T-helper 2 cell treated with Interferon-gamma antibody and Interleukin-4, amounts not matched to agents 5 μg/mL and 100 μg/mL, for 36 hours (primary cell): ENCODE measurements at regions not wholly inside any gene's neighbourhood (a gene's known extent, or its start where the extent isn't known, plus 50 kb on each side); places are given as distances from the start of the nearest gene placed in this dataset.
"Not testable (repeated sequence)": the region's sequence is repeated elsewhere in the genome, so short reads cannot be mapped to it uniquely, and the experiment has no call there.

Experiments
- DNase-seq: peaks from one replicate; pipeline ENCODE4 v3.0.0; 2021; ENCODE audit warnings: low spot score
- H3K27ac Mint-ChIP-seq: one replicate; pipeline ENCODE4 v1.8.0; 2021; ENCODE audit warnings: mild to moderate bottlenecking, mixed read lengths
- H3K27me3 Mint-ChIP-seq: one replicate; pipeline ENCODE4 v1.8.0; 2021; ENCODE audit warnings: low read depth, mixed read lengths
- H3K36me3 Mint-ChIP-seq: one replicate; pipeline ENCODE4 v1.8.0; 2021; ENCODE audit warnings: low read depth, mixed read lengths
- H3K4me1 Mint-ChIP-seq: one replicate; pipeline ENCODE4 v1.8.0; 2021; ENCODE audit warnings: low read depth, mixed read lengths
- H3K4me3 Mint-ChIP-seq: one replicate; pipeline ENCODE4 v1.8.0; 2022; ENCODE audit warnings: mild to moderate bottlenecking, moderate library complexity, mixed read lengths
- H3K9me3 Mint-ChIP-seq: one replicate; pipeline ENCODE4 v1.8.0; 2021; ENCODE audit warnings: mixed read lengths

DNA sequence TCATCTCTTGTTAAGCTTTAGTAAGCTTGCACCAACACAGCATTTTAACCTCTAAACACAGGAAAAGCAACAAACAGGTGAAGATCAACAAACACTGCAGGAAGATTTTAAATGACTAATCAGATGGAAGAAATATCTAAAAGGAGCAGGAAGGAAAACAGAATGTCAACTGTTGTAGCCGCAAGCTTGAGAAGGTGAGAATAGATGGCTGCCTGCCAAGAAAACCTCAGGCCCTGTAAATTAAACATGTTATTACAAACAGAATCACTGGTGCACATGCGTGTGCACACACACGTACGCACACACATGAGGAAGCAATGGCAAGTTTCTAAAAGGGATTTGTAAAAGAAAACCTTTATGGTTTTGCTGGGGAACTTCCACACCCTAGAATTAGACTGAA, 257.8 kb upstream of the GALNT5 start:
- Mint-ChIP-seq H3K4me1 (no peaks in the 10 kb centered on the region), H3K36me3 (no peaks in the 10 kb centered on the region), H3K27me3 (no peaks in the 10 kb centered on the region), H3K4me3 (no peak overlapping the region), H3K27ac (no peak overlapping the region), H3K9me3 (no peaks in the 10 kb centered on the region)
- no peak for DNase-seq

DNA sequence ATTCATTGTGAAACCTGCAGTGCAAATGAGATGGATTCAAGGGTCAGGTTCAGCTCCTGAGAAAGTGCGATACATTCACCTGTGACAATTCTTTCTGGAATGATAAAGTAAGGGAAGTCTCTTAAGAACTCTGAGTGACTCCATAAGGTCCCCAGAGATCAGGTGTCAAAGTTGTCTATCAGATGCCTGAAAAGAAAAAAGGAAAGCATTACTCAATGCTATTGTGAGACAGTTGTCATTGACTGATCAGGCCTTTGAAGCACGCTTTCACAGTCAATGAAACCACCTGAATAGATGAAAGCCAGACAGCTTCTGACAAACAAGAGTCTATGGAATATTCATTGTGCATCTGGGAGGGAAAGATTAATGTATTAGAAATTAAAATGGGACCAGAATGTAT, 252.7 kb upstream of the GALNT5 start:
- DNase-seq, result no peak

GRCh38 chr2:157015015-157015575, 242.4 kb upstream of the GALNT5 start:
- no peaks in the 10 kb centered on the region for H3K4me1 Mint-ChIP-seq
- H3K27me3 Mint-ChIP-seq, result peaks cover 5% of the 10 kb centered on the region
- no peaks in the 10 kb centered on the region for H3K36me3 Mint-ChIP-seq
- no peak overlapping the region for H3K4me3 Mint-ChIP-seq
- no peak overlapping the region for H3K27ac Mint-ChIP-seq
- no peak for DNase-seq
- no peaks in the 10 kb centered on the region for H3K9me3 Mint-ChIP-seq

More for the DNA sequence above, 252.7 kb upstream of the GALNT5 start:
- no peak overlapping the region for H3K27ac Mint-ChIP-seq
- H3K4me3 Mint-ChIP-seq, result no peak overlapping the region
- H3K9me3 Mint-ChIP-seq, result no peaks in the 10 kb centered on the region
- H3K36me3 Mint-ChIP-seq, result no peaks in the 10 kb centered on the region
- H3K27me3 Mint-ChIP-seq, result no peaks in the 10 kb centered on the region
- H3K4me1 Mint-ChIP-seq, result no peaks in the 10 kb centered on the region

DNA sequence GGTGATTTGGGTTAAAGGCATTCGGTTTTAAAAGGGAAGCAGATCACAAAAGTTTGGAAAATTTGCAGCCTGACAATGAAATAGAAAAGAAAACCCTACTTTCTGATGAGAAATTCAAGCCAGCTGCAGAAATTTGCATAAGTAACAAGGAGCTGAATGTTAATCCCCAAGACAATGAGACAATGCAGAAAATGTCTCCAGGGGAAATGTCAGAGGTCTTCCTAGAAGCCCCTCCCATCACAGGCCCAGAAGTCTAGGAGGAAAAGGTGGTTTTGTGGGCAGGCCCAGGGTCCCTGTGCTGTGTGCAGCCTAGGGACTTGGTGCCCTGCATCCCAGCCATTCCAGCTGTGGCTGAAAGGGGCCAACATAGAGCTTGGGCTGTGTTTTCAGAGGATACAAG, 234.2 kb upstream of the GALNT5 start:
- not testable (repeated sequence) for H3K4me3 Mint-ChIP-seq, H3K27me3 Mint-ChIP-seq, H3K36me3 Mint-ChIP-seq, H3K27ac Mint-ChIP-seq, DNase-seq, H3K9me3 Mint-ChIP-seq, H3K4me1 Mint-ChIP-seq

DNA sequence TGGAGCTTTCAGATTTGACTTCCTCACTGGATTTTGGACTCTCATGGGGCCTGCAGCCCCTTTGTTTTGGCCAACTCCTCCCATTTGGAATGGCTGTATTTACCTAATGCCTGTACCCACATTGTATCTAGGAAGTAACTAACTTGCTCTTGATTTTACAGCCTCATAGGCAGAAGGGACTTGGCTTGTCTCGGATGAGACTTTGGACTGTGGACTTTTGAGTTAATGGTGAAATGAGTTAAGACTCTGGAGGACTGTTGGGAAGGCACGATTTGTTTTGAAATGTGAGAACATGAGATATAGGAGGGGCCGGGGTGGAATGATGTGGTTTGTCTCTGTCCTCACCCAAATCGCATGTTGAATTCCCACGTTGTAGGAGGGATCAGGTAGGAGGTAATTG, 233.4 kb upstream of the GALNT5 start:
- H3K36me3 Mint-ChIP-seq, result no peaks in the 10 kb centered on the region
- H3K27ac Mint-ChIP-seq, result no peak overlapping the region
- no peak overlapping the region for H3K4me3 Mint-ChIP-seq
- no peaks in the 10 kb centered on the region for H3K4me1 Mint-ChIP-seq
- DNase-seq, result no peak
- peaks cover 5% of the 10 kb centered on the region for H3K27me3 Mint-ChIP-seq
- no peaks in the 10 kb centered on the region for H3K9me3 Mint-ChIP-seq

- H3K27ac Mint-ChIP-seq, result no peak overlapping the region
- DNase-seq, result no peak
- H3K27me3 Mint-ChIP-seq, result no peaks in the 10 kb centered on the region
- no peaks in the 10 kb centered on the region for H3K36me3 Mint-ChIP-seq
- no peaks in the 10 kb centered on the region for H3K4me1 Mint-ChIP-seq
- no peaks in the 10 kb centered on the region for H3K9me3 Mint-ChIP-seq
- no peak overlapping the region for H3K4me3 Mint-ChIP-seq
Observed at GRCh38 chr2:157032017-157032416, 225.5 kb upstream of the GALNT5 start.

- Mint-ChIP-seq H3K4me1 (no peaks in the 10 kb centered on the region), H3K9me3 (no peaks in the 10 kb centered on the region), H3K4me3 (no peak overlapping the region), H3K36me3 (no peaks in the 10 kb centered on the region), H3K27ac (no peak overlapping the region), H3K27me3 (no peaks in the 10 kb centered on the region)
- DNase-seq, result no peak
Observed at GRCh38 chr2:157036726-157037125, 220.8 kb upstream of the GALNT5 start.

DNA sequence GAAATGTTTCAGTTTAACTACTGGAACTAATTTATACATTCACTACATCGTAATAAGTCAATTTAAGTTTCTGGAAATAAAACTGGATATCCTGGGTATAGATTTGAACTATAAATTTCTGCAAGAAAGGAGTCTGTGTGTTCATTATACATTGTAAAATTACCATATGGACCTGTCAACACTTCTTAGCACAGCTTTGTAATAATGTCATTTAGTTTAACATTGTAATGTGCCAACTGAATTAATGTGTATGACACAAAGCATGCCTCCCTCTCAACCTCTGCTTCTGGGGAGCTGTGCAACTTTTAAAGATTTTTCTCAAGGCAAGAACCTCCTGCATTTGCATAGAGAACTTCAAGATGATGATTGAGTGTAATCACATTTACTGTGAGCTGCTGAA, 213.7 kb upstream of the GALNT5 start:
- H3K4me1 Mint-ChIP-seq, result no peaks in the 10 kb centered on the region
- H3K27ac Mint-ChIP-seq, result no peak overlapping the region
- no peaks in the 10 kb centered on the region for H3K27me3 Mint-ChIP-seq
- no peak for DNase-seq
- H3K9me3 Mint-ChIP-seq, result no peaks in the 10 kb centered on the region
- H3K36me3 Mint-ChIP-seq, result no peaks in the 10 kb centered on the region
- no peak overlapping the region for H3K4me3 Mint-ChIP-seq

DNA sequence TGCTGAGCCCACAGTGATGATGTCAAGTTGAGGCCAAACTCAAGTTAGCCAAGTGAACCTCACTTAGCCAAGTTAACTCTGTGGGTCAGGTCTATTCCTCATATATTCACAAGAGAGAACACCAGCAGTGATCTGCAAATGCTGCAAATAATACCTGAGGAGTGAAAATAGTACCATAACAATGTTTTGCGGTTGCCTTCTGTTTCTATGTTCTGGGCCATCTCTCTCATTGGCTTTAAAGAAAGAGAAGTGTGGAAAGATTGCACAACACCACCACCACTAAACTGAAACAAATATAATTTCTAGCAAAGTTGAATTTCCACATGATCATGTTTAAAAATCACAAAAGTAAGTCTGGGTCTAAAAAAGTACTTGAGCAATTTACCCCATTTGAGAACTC, 211.1 kb upstream of the GALNT5 start:
- Mint-ChIP-seq H3K27ac (no peak overlapping the region), H3K27me3 (no peaks in the 10 kb centered on the region), H3K9me3 (no peaks in the 10 kb centered on the region), H3K36me3 (no peaks in the 10 kb centered on the region), H3K4me3 (no peak overlapping the region), H3K4me1 (no peaks in the 10 kb centered on the region)
- DNase-seq, result no peak

DNA sequence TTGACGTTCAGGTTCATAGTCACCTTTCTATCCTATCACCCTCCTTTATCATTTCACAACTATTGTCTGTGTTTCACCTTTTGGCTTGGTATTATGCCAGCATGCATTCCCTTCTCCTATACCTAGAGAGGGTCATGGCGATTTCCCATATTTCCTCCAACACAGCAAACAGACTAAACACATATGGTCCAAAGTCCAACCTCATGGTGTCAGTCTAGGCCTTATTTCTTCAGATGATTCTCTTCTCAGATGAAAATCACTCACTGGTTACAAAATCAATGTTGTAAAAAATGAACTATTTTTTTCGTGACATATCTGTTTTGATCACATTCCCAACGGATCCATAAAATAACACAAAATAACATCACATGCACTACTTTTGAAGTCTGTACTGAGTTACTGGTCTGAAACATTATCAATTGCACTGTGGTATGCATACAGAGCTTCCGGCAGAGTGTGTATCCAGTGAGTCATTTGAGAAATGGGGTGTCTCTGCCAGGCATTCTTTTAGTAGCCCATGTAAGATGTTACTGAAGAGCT, 204.8 kb upstream of the GALNT5 start:
- Mint-ChIP-seq H3K4me1 (peaks cover 2% of the 10 kb centered on the region), H3K4me3 (no peak overlapping the region), H3K9me3 (no peaks in the 10 kb centered on the region), H3K27me3 (no peaks in the 10 kb centered on the region), H3K27ac (no peak overlapping the region), H3K36me3 (no peaks in the 10 kb centered on the region)
- DNase-seq, result no peak

DNA sequence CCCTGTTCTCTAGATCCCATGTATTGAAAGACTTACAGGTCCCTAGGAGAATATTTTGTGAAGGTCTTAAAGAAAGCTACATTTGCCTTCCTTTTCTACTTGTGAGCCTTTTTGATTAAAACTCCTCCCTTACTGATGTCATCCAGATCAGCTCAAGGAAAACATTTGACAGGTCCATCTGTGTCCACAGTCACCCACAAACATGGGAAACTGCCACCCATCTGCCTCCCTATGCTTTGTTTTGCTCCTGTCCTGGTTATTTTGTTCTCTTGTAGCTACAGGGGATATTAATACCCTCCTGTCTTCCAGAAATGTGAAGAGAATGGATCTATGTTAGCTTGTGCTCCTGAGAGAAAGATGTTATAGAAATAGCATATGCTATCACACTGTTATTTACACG, 203.6 kb upstream of the GALNT5 start:
- no peaks in the 10 kb centered on the region for H3K9me3 Mint-ChIP-seq
- peaks cover 2% of the 10 kb centered on the region for H3K27me3 Mint-ChIP-seq
- no peak overlapping the region for H3K27ac Mint-ChIP-seq
- no peak for DNase-seq
- no peaks in the 10 kb centered on the region for H3K36me3 Mint-ChIP-seq
- H3K4me3 Mint-ChIP-seq, result no peak overlapping the region
- H3K4me1 Mint-ChIP-seq, result peaks cover 2% of the 10 kb centered on the region

GRCh38 chr2:157055660-157056199, 201.8 kb upstream of the GALNT5 start:
- no peak overlapping the region for H3K27ac Mint-ChIP-seq
- no peaks in the 10 kb centered on the region for H3K9me3 Mint-ChIP-seq

DNA sequence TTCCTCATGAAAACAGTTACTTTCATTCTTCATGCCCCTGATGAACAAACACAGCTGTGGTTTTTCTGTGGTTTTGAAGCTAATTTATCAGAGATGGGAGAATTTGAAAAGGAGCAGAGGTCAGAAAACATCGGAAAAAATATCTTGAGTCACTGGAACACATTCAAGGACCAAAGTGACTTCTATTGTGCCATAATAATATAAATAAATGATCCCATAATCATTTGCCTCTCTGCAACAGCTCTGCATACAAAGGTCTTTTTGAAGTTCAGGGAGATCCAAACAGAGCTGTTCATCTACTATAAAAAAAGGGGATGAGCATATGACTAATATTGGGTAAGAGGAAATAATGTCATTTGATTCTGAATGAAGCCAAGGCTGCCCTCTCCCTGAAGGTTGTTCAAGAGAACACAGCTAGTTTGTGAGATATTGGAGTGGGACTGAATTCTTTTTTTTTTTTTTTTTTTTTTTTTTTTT, 201.3 kb upstream of the GALNT5 start:
- Mint-ChIP-seq H3K4me1 (peaks cover 2% of the 10 kb centered on the region), H3K27me3 (peaks cover 8% of the 10 kb centered on the region), H3K4me3 (no peak overlapping the region), H3K9me3 (no peaks in the 10 kb centered on the region), H3K27ac (no peak overlapping the region), H3K36me3 (no peaks in the 10 kb centered on the region)
- DNase-seq, result no peak

More at GRCh38 chr2:157055660-157056199, 201.8 kb upstream of the GALNT5 start:
- H3K4me3 Mint-ChIP-seq, result no peak overlapping the region
- peaks cover 2% of the 10 kb centered on the region for H3K4me1 Mint-ChIP-seq
- no peaks in the 10 kb centered on the region for H3K36me3 Mint-ChIP-seq
- no peak for DNase-seq
- H3K27me3 Mint-ChIP-seq, result peaks cover 4% of the 10 kb centered on the region

- Mint-ChIP-seq H3K4me3 (no peak overlapping the region), H3K27ac (no peak overlapping the region), H3K36me3 (no peaks in the 10 kb centered on the region), H3K9me3 (no peaks in the 10 kb centered on the region), H3K4me1 (peaks cover 2% of the 10 kb centered on the region), H3K27me3 (peaks cover 8% of the 10 kb centered on the region)
- no peak for DNase-seq
Observed at GRCh38 chr2:157058161-157058560, 199.3 kb upstream of the GALNT5 start.

DNA sequence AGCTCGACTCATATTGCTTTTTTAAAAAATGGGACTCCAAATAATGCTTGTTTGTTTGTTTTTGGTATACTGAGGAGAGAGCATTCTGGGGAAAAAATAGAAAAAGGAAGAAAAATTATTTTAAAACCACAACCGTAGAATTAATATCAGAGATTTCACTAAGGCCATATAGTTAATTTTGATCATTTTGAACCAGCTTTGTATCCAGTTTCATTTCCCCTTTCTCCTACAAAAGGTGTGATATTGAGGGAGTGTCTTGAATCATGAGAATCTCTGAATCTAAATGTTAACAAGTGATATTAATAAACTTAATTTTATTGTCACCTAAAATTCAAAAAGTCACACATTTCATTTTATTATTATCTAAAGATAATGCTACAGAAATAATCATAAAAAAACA, 198.5 kb upstream of the GALNT5 start:
- peaks cover 2% of the 10 kb centered on the region for H3K4me1 Mint-ChIP-seq
- no peaks in the 10 kb centered on the region for H3K36me3 Mint-ChIP-seq
- no peak overlapping the region for H3K27ac Mint-ChIP-seq
- no peaks in the 10 kb centered on the region for H3K9me3 Mint-ChIP-seq
- H3K4me3 Mint-ChIP-seq, result no peak overlapping the region
- peaks cover 8% of the 10 kb centered on the region for H3K27me3 Mint-ChIP-seq
- DNase-seq, result no peak
